ENCODE measurements at regions not wholly inside any gene's neighbourhood (a gene's known extent, or its start where the extent isn't known, plus 50 kb on each side); places are given as distances from the start of the nearest gene placed in this dataset.

GRCh38 chr12:131487388-131488124 lies 223.3 kb upstream of the SFSWAP start:
- H3K27me3 ChIP-seq = peaks cover 0 to 2% (median 0%) of the 10 kb centered on the region in 3 donors
- no peak overlapping the region for H3K27ac ChIP-seq
- no peak for DNase-seq
- intact Hi-C loops (cut with DNase I) = no loop called here
- H3K9me3 ChIP-seq = no peaks in the 10 kb centered on the region
- H3K4me3 ChIP-seq = no peak overlapping the region
- H3K36me3 ChIP-seq = no peaks in the 10 kb centered on the region
- TF ChIP-seq EP300 (IDR thresholded peaks at IDR 0.05) (no peak), POLR2A (IDR thresholded peaks at IDR 0.05) (no peak), POLR2AphosphoS5 (IDR thresholded peaks at IDR 0.05) (no peak)
- TF ChIP-seq, protein P1, sequence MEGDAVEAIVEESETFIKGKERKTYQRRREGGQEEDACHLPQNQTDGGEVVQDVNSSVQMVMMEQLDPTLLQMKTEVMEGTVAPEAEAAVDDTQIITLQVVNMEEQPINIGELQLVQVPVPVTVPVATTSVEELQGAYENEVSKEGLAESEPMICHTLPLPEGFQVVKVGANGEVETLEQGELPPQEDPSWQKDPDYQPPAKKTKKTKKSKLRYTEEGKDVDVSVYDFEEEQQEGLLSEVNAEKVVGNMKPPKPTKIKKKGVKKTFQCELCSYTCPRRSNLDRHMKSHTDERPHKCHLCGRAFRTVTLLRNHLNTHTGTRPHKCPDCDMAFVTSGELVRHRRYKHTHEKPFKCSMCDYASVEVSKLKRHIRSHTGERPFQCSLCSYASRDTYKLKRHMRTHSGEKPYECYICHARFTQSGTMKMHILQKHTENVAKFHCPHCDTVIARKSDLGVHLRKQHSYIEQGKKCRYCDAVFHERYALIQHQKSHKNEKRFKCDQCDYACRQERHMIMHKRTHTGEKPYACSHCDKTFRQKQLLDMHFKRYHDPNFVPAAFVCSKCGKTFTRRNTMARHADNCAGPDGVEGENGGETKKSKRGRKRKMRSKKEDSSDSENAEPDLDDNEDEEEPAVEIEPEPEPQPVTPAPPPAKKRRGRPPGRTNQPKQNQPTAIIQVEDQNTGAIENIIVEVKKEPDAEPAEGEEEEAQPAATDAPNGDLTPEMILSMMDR (IDR thresholded peaks at IDR 0.05) = no peak
- peaks cover 0 to 9% (median 0%) of the 10 kb centered on the region in 4 donors for H3K4me1 ChIP-seq
- 32 to 49% methylated on average over 9 of the region's 9 CpGs for WGBS, 2 donors

GRCh38 chr12:131489718-131490117 lies 221.2 kb upstream of the SFSWAP start:
- WGBS, 2 donors = 88 to 91% methylated on average over 3 of the region's 3 CpGs
- no peaks in the 10 kb centered on the region for H3K27me3 ChIP-seq
- no peak for DNase-seq
- H3K9me3 ChIP-seq = no peaks in the 10 kb centered on the region
- no peak overlapping the region for H3K27ac ChIP-seq
- peaks cover 0 to 9% (median 0%) of the 10 kb centered on the region in 4 donors for H3K4me1 ChIP-seq
- no peak overlapping the region for H3K4me3 ChIP-seq
- TF ChIP-seq, protein P1 (IDR thresholded peaks at IDR 0.05) = no peak
- TF ChIP-seq POLR2AphosphoS5 (IDR thresholded peaks at IDR 0.05) (no peak), POLR2A (IDR thresholded peaks at IDR 0.05) (no peak), EP300 (IDR thresholded peaks at IDR 0.05) (no peak)
- intact Hi-C loops (cut with DNase I) = no loop called here
- no peaks in the 10 kb centered on the region for H3K36me3 ChIP-seq

GRCh38 chr12:131491155-131491554 lies 219.7 kb upstream of the SFSWAP start:
- no peaks in the 10 kb centered on the region for H3K9me3 ChIP-seq
- 88 to 93% methylated on average over 1 of the region's 1 CpG for WGBS, 2 donors
- H3K36me3 ChIP-seq = no peaks in the 10 kb centered on the region
- peaks cover 0 to 9% (median 0%) of the 10 kb centered on the region in 4 donors for H3K4me1 ChIP-seq
- H3K27me3 ChIP-seq = no peaks in the 10 kb centered on the region
- H3K4me3 ChIP-seq = no peak overlapping the region
- TF ChIP-seq POLR2AphosphoS5 (IDR thresholded peaks at IDR 0.05) (no peak), EP300 (IDR thresholded peaks at IDR 0.05) (no peak), POLR2A (IDR thresholded peaks at IDR 0.05) (no peak)
- TF ChIP-seq, protein P1 (IDR thresholded peaks at IDR 0.05) = no peak
- no peak for DNase-seq
- intact Hi-C loops (cut with DNase I) = no loop called here
- no peak overlapping the region for H3K27ac ChIP-seq

GRCh38 chr12:131491916-131492490 lies 218.9 kb upstream of the SFSWAP start:
- H3K4me3 ChIP-seq = no peak overlapping the region
- TF ChIP-seq POLR2A (IDR thresholded peaks at IDR 0.05) = no peak
- no peak for TF ChIP-seq EP300 (IDR thresholded peaks at IDR 0.05)
- TF ChIP-seq POLR2AphosphoS5 (IDR thresholded peaks at IDR 0.05) = no peak
- TF ChIP-seq, protein P1 (IDR thresholded peaks at IDR 0.05) = no peak
- intact Hi-C loops (cut with DNase I) = no loop called here
- H3K27ac ChIP-seq = no peak overlapping the region
- no peaks in the 10 kb centered on the region for H3K9me3 ChIP-seq
- DNase-seq = no peak
- 70 to 76% methylated on average over 3 of the region's 3 CpGs for WGBS, 2 donors
- H3K36me3 ChIP-seq = no peaks in the 10 kb centered on the region
- H3K27me3 ChIP-seq = no peaks in the 10 kb centered on the region
- peaks cover 0 to 9% (median 0%) of the 10 kb centered on the region in 4 donors for H3K4me1 ChIP-seq
